GM18873 (cell line): ENCODE measurements at regions not wholly inside any gene's neighbourhood (a gene's known extent, or its start where the extent isn't known, plus 50 kb on each side); places are given as distances from the start of the nearest gene placed in this dataset.

Experiments
- ATAC-seq: cut with Tn5 transposase; IDR thresholded peaks from one replicate; pipeline ENCODE4 v1.9.1; 2021; ENCODE audit warnings: mild to moderate bottlenecking, moderate library complexity, moderate number of reproducible peaks; ENCODE audit not compliant: unreplicated experiment, low FRiP score

- ATAC-seq = no peak
Measured at GRCh38 chr6:164854526-164854925, 454.9 kb downstream of the C6orf118 start.

- ATAC-seq = no peak
Measured at GRCh38 chr6:164845773-164846172, 463.6 kb downstream of the C6orf118 start.

GRCh38 chr6:164842085-164842484 is 467.3 kb downstream of the C6orf118 start:
- ATAC-seq = no peak

GRCh38 chr6:164838068-164838615 is 471.3 kb downstream of the C6orf118 start:
- ATAC-seq = no peak

- no peak for ATAC-seq
Measured at GRCh38 chr6:164836486-164836885, 472.9 kb downstream of the C6orf118 start.

- ATAC-seq = no peak
Measured at GRCh38 chr6:164832410-164832809, 477.0 kb downstream of the C6orf118 start.

- no peak for ATAC-seq
Measured at GRCh38 chr6:164827537-164827936, 481.9 kb downstream of the C6orf118 start.

- ATAC-seq = no peak
Measured at GRCh38 chr6:164826831-164827468, 482.5 kb downstream of the C6orf118 start.

- no peak for ATAC-seq
Measured at GRCh38 chr6:164825386-164825785, 484.0 kb downstream of the C6orf118 start.

- ATAC-seq = no peak
Measured at GRCh38 chr6:164817662-164818061, 491.7 kb downstream of the C6orf118 start.

- ATAC-seq = no peak
Measured at GRCh38 chr6:164812706-164813105, 496.7 kb downstream of the C6orf118 start.

- ATAC-seq = no peak
Measured at GRCh38 chr6:164807125-164807524, 502.3 kb downstream of the C6orf118 start.

GRCh38 chr6:164795056-164795815 is 514.2 kb downstream of the C6orf118 start:
- no peak for ATAC-seq

GRCh38 chr6:164792666-164793065 is 516.7 kb downstream of the C6orf118 start:
- no peak for ATAC-seq

- no peak for ATAC-seq
Measured at GRCh38 chr6:164791498-164791897, 517.9 kb downstream of the C6orf118 start.

GRCh38 chr6:164763788-164764187 is 545.6 kb downstream of the C6orf118 start:
- ATAC-seq = no peak

GRCh38 chr6:164757451-164757850 is 552.0 kb downstream of the C6orf118 start:
- no peak for ATAC-seq

- no peak for ATAC-seq
Measured at GRCh38 chr6:164756723-164757122, 552.7 kb downstream of the C6orf118 start.

- ATAC-seq = no peak
Measured at GRCh38 chr6:164756142-164756541, 553.3 kb downstream of the C6orf118 start.

GRCh38 chr6:164753517-164753916 is 555.9 kb downstream of the C6orf118 start:
- ATAC-seq = no peak

- no peak for ATAC-seq
Measured at GRCh38 chr6:164751395-164751794, 558.0 kb downstream of the C6orf118 start.

- ATAC-seq = no peak
Measured at GRCh38 chr6:164750128-164750527, 559.3 kb downstream of the C6orf118 start.
